Naive thymus-derived CD4-positive, alpha-beta T cell (primary cell): ENCODE measurements at regions not wholly inside any gene's neighbourhood (a gene's known extent, or its start where the extent isn't known, plus 50 kb on each side); places are given as distances from the start of the nearest gene placed in this dataset.

Experiments used
- ATAC-seq: fragments of 150-1000 bp; cut with Tn5 transposase; 2 replicates; pipeline ENCODE4 v1.10.0; 2021; ENCODE audit warnings: mild to moderate bottlenecking, moderate library complexity
- CTCF ChIA-PET: fragments of 350-600 bp; sonication (Branson Sonifier 250); formaldehyde crosslinking; loops from one replicate; lab custom pipeline; 2021; ENCODE audit warnings: antibody characterized with exemption; lab: Charles Lee
- POLR2A ChIA-PET: fragments of 350-600 bp; sonication (Branson Sonifier 250); formaldehyde crosslinking; loops from one replicate; lab custom pipeline; 2021; ENCODE audit warnings: antibody characterized with exemption, inconsistent platforms; lab: Charles Lee
- DNase-seq, 9 donors: peaks; one replicate each; pipeline versions ENCODE4 v3.0.0 to v3.0.0-alpha.2; 2020 to 2022; ENCODE audit warnings: mixed read lengths in 1 of 9
- H3K27ac ChIP-seq: one replicate; pipeline ENCODE4 v1.7.0; 2013; ENCODE audit warnings: mild to moderate bottlenecking, low read depth, low read length, moderate library complexity
- H3K27me3 ChIP-seq, 2 donors: one replicate each; pipeline ENCODE4 v1.7.0; 2013; ENCODE audit warnings: low read length in 2 of 2, mild to moderate bottlenecking in 2 of 2, moderate library complexity in 2 of 2; ENCODE audit not compliant: control insufficient read depth in 2 of 2, insufficient read depth in 2 of 2
- H3K36me3 ChIP-seq, 3 experiments: 1 replicate in 2 of 3; 2 replicates in 1 of 3; pipeline ENCODE4 v1.7.0; 2013; ENCODE audit warnings: low read length in 3 of 3, mild to moderate bottlenecking in 3 of 3, moderate library complexity in 1 of 3; ENCODE audit not compliant: insufficient read depth in 3 of 3, control insufficient read depth in 2 of 3
- H3K4me1 ChIP-seq, 2 donors: one replicate each; pipeline ENCODE4 v1.7.0; 2013; ENCODE audit warnings: low read length in 2 of 2, mild to moderate bottlenecking in 2 of 2, moderate library complexity in 1 of 2; ENCODE audit not compliant: control insufficient read depth in 2 of 2, insufficient read depth in 2 of 2
- H3K4me3 ChIP-seq: 2 replicates; pipeline ENCODE4 v1.7.0; 2013; ENCODE audit warnings: mild to moderate bottlenecking, low read length
- H3K9me3 ChIP-seq, 3 experiments: 1 replicate in 2 of 3; 2 replicates in 1 of 3; pipeline ENCODE4 v1.7.0; 2013; ENCODE audit warnings: low read length in 3 of 3; ENCODE audit not compliant: control insufficient read depth in 2 of 3
- H3K27ac Mint-ChIP-seq, 9 donors: one replicate each; pipeline ENCODE4 v1.8.0; 2020 to 2022; ENCODE audit warnings: mixed read lengths in 9 of 9, mild to moderate bottlenecking in 8 of 9, moderate library complexity in 5 of 9, inconsistent platforms in 2 of 9
- H3K27me3 Mint-ChIP-seq, 5 donors: one replicate each; pipeline ENCODE4 v1.8.0; 2021 to 2022; ENCODE audit warnings: mixed read lengths in 5 of 5, mild to moderate bottlenecking in 1 of 5
- H3K36me3 Mint-ChIP-seq, 5 donors: one replicate each; pipeline ENCODE4 v1.8.0; 2020 to 2022; ENCODE audit warnings: mixed read lengths in 5 of 5, mild to moderate bottlenecking in 3 of 5, inconsistent platforms in 1 of 5
- H3K4me1 Mint-ChIP-seq, 7 donors: one replicate each; pipeline ENCODE4 v1.8.0; 2020 to 2022; ENCODE audit warnings: mixed read lengths in 7 of 7, mild to moderate bottlenecking in 3 of 7, inconsistent platforms in 1 of 7
- H3K4me3 Mint-ChIP-seq, 10 donors: one replicate each; pipeline ENCODE4 v1.8.0; 2020 to 2022; ENCODE audit warnings: mild to moderate bottlenecking in 10 of 10, mixed read lengths in 10 of 10, moderate library complexity in 6 of 10, inconsistent platforms in 2 of 10
- H3K9me3 Mint-ChIP-seq, 11 donors: one replicate each; pipeline ENCODE4 v1.8.0; 2020 to 2022; ENCODE audit warnings: mixed read lengths in 11 of 11, mild to moderate bottlenecking in 4 of 11, inconsistent platforms in 1 of 11, moderate library complexity in 1 of 11
- intact Hi-C, 2 donors: fragments of 100-400 bp; cut with micrococcal nuclease; formaldehyde crosslinking; loops; one replicate each; pipeline ENCODE4 v1.15.1; 2023

DNA sequence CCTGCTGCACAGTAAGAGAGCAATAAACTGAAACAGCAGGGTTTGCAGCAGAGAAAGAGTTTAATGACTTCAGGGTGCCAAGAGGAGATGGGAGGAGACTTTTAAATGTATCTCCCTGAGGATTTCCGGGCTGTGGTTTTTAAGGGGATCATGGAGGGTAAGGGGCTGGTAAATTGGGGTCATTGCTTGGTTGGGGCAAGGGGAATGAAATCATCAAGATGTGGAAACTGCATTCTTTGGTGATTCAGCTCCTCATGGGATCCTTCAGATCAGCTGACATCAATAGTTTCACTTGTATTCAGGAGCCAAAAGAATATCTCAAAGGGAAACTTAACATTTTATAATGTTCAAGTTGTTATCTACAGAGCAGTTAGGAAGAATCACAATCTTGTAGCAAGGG lies 174.3 kb upstream of the ANXA10 start:
- Histone ChIP-seq H3K27ac (no peak overlapping the region), H3K4me3 (no peak overlapping the region), H3K36me3 (no peaks in the 10 kb centered on the region), H3K27me3 (no peaks in the 10 kb centered on the region), H3K4me1 (no peaks in the 10 kb centered on the region), H3K9me3 (no peaks in the 10 kb centered on the region)
- Mint-ChIP-seq H3K27me3 (peaks cover 0 to under 1% (median 0%) of the 10 kb centered on the region in 5 donors), H3K4me1 (no peaks in the 10 kb centered on the region), H3K9me3 (peaks cover 0 to 18% (median 11%) of the 10 kb centered on the region in 11 donors), H3K4me3 (no peak overlapping the region), H3K36me3 (no peaks in the 10 kb centered on the region), H3K27ac (no peak overlapping the region)
- intact Hi-C loops, result no loop called here
- ChIA-PET CTCF (interaction anchor here (0.7 kb wide), 1 partner anchor 1617 kb away, joined by 3 read pairs; no protein-coding TSS in a partner anchor), POLR2A (no interaction called here)
- DNase-seq (no peak), ATAC-seq (no peak)

DNA sequence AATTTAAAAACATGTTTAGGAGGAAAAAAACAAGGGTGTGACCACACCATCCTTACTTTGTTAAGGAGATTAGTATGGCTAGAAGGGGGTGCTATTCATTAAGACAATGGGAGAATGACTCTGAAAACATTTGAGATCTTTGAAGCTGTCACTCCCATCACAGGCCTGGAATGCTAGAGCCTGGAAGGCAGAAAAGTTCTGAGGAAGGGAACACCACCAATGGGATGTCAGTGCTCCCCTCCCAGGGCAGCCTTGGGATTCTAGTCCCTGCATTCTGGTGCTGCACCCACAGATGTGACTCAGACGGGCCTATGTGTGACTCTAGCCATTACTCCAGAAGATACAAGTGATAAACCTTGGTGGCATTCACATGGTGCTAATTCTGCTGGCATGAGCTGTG lies 162.2 kb upstream of the ANXA10 start:
- H3K4me1 ChIP-seq, result no peaks in the 10 kb centered on the region
- intact Hi-C loops, result no loop called here
- POLR2A ChIA-PET, result no interaction called here
- H3K27ac Mint-ChIP-seq, result no peak overlapping the region
- H3K27me3 ChIP-seq, result no peaks in the 10 kb centered on the region
- H3K36me3 ChIP-seq, result no peaks in the 10 kb centered on the region
- no peak for DNase-seq
- H3K9me3 ChIP-seq, result no peaks in the 10 kb centered on the region
- no peak overlapping the region for H3K27ac ChIP-seq
- H3K9me3 Mint-ChIP-seq, result peaks cover 0 to 9% (median 0%) of the 10 kb centered on the region in 11 donors
- H3K4me3 Mint-ChIP-seq, result no peak overlapping the region
- no peak overlapping the region for H3K4me3 ChIP-seq
- no peaks in the 10 kb centered on the region for H3K36me3 Mint-ChIP-seq
- H3K27me3 Mint-ChIP-seq, result no peaks in the 10 kb centered on the region
- CTCF ChIA-PET, result no interaction called here
- no peaks in the 10 kb centered on the region for H3K4me1 Mint-ChIP-seq
- no peak for ATAC-seq

DNA sequence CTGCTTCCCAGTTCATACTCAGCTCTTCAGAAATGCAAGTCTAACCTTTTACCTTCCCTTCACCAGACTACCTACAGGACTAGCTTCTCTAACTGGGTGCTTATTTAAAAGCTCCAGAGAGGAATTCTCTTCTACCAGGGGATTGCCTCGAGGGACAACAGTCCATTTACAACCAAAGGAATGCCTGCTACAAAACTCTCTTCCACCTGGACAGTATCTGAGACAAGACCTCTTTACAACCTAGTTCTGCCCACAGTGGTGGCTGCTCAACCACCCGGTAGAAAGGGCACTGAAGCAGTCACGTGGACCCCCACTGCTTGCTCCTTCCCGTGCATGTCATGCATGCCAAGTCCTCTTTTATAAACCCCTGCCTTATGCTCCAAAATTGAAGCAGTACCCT lies 158.1 kb upstream of the ANXA10 start:
- Histone ChIP-seq H3K36me3 (no peaks in the 10 kb centered on the region), H3K27me3 (no peaks in the 10 kb centered on the region), H3K27ac (no peak overlapping the region), H3K4me1 (no peaks in the 10 kb centered on the region), H3K4me3 (no peak overlapping the region), H3K9me3 (no peaks in the 10 kb centered on the region)
- no peaks in the 10 kb centered on the region for H3K36me3 Mint-ChIP-seq
- ATAC-seq (no peak), DNase-seq (no peak)
- ChIA-PET CTCF (no interaction called here), POLR2A (no interaction called here)
- H3K4me1 Mint-ChIP-seq, result no peaks in the 10 kb centered on the region
- intact Hi-C loops, result no loop called here
- H3K27ac Mint-ChIP-seq, result no peak overlapping the region
- no peak overlapping the region for H3K4me3 Mint-ChIP-seq
- no peaks in the 10 kb centered on the region for H3K27me3 Mint-ChIP-seq
- peaks cover 0 to 5% (median 0%) of the 10 kb centered on the region in 11 donors for H3K9me3 Mint-ChIP-seq

DNA sequence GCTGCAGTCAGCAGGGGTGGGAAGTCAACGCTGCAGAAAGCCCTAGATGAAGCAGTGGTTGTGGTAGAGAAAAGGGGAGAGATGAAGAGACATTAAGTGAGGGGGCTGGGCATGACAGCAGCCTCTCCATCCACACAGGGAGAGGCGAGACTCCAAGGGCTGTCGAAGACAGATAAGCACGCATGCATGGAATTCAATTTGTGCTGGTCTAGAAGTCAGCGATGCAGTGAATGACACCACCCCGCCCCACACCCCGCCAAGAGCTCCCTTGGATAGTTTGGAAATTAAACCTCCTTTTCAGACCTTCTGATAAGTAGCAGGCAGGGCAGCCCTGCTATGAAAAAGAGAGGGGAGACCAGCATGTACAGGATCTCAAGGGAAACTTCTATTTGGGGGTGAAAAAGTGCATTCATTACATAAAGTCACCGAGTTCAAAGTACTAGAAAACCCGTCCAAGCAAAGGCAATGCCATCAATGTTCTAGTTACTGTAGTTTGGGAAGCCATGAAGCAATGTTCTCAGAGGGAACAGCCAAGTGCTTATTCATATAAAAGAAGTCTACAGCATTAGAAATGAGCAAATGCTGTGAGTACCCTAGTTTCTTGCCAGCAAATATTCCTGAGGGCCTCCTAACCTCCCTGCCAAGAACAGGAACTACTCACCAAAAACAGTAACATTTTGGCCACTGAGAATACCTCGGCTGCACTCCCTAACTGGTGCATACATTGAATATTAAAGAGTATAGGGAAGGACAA lies 152.3 kb upstream of the ANXA10 start:
- Mint-ChIP-seq H3K27ac (no peak overlapping the region), H3K27me3 (no peaks in the 10 kb centered on the region), H3K36me3 (no peaks in the 10 kb centered on the region), H3K4me1 (no peaks in the 10 kb centered on the region), H3K9me3 (peaks cover 0 to 2% (median 0%) of the 10 kb centered on the region in 11 donors), H3K4me3 (no peak overlapping the region)
- no peaks in the 10 kb centered on the region for H3K27me3 ChIP-seq
- no peak overlapping the region for H3K27ac ChIP-seq
- no peak overlapping the region for H3K4me3 ChIP-seq
- ATAC-seq (no peak), DNase-seq (no peak)
- H3K9me3 ChIP-seq, result no peaks in the 10 kb centered on the region
- intact Hi-C loops, result no loop called here
- ChIA-PET POLR2A (no interaction called here), CTCF (no interaction called here)
- no peaks in the 10 kb centered on the region for H3K36me3 ChIP-seq
- H3K4me1 ChIP-seq, result no peaks in the 10 kb centered on the region

DNA sequence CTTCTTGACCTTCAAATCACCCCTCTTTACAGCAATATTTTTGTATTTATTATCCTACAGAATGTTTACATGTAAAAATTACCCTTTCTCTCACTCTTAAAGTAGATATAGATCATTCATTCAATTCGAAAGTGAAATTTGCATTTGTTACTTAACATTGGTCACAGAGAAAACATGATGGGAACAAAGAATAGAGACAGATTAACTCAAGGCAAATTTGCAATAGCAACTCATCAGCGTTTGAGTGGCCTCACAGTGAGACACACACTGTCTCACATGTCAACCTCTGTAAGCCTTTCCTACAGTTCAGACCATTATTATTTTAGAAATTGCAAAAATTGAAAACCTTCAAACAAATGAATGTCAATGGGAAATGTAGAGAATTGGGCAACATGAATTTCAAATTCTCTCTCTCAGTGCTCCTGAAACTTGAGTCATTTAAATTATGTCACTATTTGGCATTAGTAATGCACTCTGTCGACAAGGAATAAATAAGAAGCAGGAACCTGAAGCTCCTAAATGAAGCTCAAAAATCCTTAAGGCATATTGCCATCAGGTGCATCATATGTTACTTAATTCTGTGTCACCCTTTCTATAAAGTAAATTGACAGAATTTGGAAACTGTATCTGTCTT lies 148.3 kb upstream of the ANXA10 start:
- DNase-seq, result no peak
- H3K4me1 Mint-ChIP-seq, result no peaks in the 10 kb centered on the region
- no peaks in the 10 kb centered on the region for H3K4me1 ChIP-seq
- ChIA-PET CTCF (no interaction called here), POLR2A (no interaction called here)
- no peak for ATAC-seq
- H3K4me3 Mint-ChIP-seq, result no peak overlapping the region
- H3K9me3 Mint-ChIP-seq, result peaks cover 0 to 3% (median 0%) of the 10 kb centered on the region in 11 donors
- H3K9me3 ChIP-seq, result no peaks in the 10 kb centered on the region
- H3K36me3 Mint-ChIP-seq, result no peaks in the 10 kb centered on the region
- H3K4me3 ChIP-seq, result no peak overlapping the region
- no peak overlapping the region for H3K27ac Mint-ChIP-seq
- H3K36me3 ChIP-seq, result no peaks in the 10 kb centered on the region
- H3K27me3 ChIP-seq, result no peaks in the 10 kb centered on the region
- intact Hi-C loops, result no loop called here
- no peak overlapping the region for H3K27ac ChIP-seq
- H3K27me3 Mint-ChIP-seq, result no peaks in the 10 kb centered on the region

DNA sequence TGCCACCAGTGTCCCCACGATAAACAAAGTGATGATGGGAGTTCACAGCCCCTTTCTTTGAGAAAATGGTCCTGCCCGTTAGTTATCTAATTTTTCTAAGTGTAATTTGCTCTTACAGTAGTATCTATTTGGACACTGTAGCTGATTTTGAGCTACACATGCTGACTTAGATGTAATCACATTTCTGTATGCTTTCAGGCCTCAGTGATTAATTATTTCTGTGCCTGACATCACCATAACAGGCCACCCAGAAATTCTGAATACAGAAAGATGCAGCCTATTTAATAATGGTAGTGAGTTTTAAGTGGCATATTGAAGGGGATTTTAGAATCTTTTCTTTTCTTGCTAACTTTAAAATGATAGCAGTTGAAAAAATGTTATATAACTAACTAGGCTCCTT lies 147.6 kb upstream of the ANXA10 start:
- no peak for DNase-seq
- no peaks in the 10 kb centered on the region for H3K4me1 Mint-ChIP-seq
- no peak overlapping the region for H3K27ac Mint-ChIP-seq
- no peaks in the 10 kb centered on the region for H3K36me3 Mint-ChIP-seq
- CTCF ChIA-PET, result no interaction called here
- no peak for ATAC-seq
- Histone ChIP-seq H3K27me3 (no peaks in the 10 kb centered on the region), H3K4me3 (no peak overlapping the region), H3K4me1 (no peaks in the 10 kb centered on the region), H3K36me3 (no peaks in the 10 kb centered on the region), H3K27ac (no peak overlapping the region), H3K9me3 (no peaks in the 10 kb centered on the region)
- POLR2A ChIA-PET, result no interaction called here
- H3K4me3 Mint-ChIP-seq, result no peak overlapping the region
- no peaks in the 10 kb centered on the region for H3K27me3 Mint-ChIP-seq
- H3K9me3 Mint-ChIP-seq, result peaks cover 0 to 2% (median 0%) of the 10 kb centered on the region in 11 donors
- intact Hi-C loops, result no loop called here

DNA sequence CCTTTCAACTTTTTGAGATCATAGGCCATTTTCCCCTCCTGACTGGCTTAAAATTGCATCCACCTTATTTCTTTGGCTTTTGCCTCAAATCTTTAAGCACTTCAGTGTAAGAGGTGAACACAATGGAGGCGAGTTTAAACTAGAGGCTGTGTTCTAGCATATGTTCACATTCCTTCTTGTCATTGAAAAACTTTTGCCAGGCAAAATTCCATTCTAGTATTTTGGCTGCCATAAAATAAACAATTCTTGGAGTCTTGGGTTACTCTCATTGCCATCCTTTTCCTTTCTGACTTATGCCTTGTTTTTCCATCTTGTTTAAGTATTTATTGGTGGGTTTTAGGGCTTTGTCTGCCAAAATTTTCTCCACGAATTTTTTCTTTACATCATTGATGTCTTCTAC lies 137.3 kb upstream of the ANXA10 start:
- Histone ChIP-seq H3K36me3 (no peaks in the 10 kb centered on the region), H3K27me3 (no peaks in the 10 kb centered on the region), H3K4me3 (no peak overlapping the region), H3K4me1 (no peaks in the 10 kb centered on the region), H3K27ac (no peak overlapping the region), H3K9me3 (peaks cover 0 to 7% (median 0%) of the 10 kb centered on the region in 3 experiments)
- intact Hi-C loops, result no loop called here
- no peak overlapping the region for H3K4me3 Mint-ChIP-seq
- H3K4me1 Mint-ChIP-seq, result no peaks in the 10 kb centered on the region
- no peak overlapping the region for H3K27ac Mint-ChIP-seq
- DNase-seq, result no peak
- ChIA-PET CTCF (no interaction called here), POLR2A (no interaction called here)
- H3K36me3 Mint-ChIP-seq, result peaks cover 0 to 12% (median 0%) of the 10 kb centered on the region in 5 donors
- peaks cover 6 to 59% (median 23%) of the 10 kb centered on the region in 11 donors for H3K9me3 Mint-ChIP-seq
- no peak for ATAC-seq
- no peaks in the 10 kb centered on the region for H3K27me3 Mint-ChIP-seq
